BE2C (cell line): ENCODE measurements at regions not wholly inside any gene's neighbourhood (a gene's known extent, or its start where the extent isn't known, plus 50 kb on each side); places are given as distances from the start of the nearest gene placed in this dataset.
"Not testable (repeated sequence)": the region's sequence is repeated elsewhere in the genome, so short reads cannot be mapped to it uniquely, and the experiment has no call there.

Experiments used
- DNase-seq: peaks from one replicate; pipeline ENCODE4 v3.0.0-alpha.2; 2020
- H3K27me3 ChIP-seq: fragments of 250-450 bp; sonication (Bioruptor Pico); 2 replicates; pipeline ENCODE4 v1.5.1; 2020; ENCODE audit warnings: mild to moderate bottlenecking
- H3K36me3 ChIP-seq: fragments of 250-450 bp; sonication (Bioruptor Pico); 2 replicates; pipeline ENCODE4 v1.5.1; 2020; ENCODE audit warnings: mild to moderate bottlenecking
- H3K4me1 ChIP-seq: fragments of 250-450 bp; sonication (Bioruptor Pico); 2 replicates; pipeline ENCODE4 v1.5.1; 2020
- H3K4me3 ChIP-seq: 2 replicates; pipeline ENCODE4 v1.5.1; 2011; ENCODE audit warnings: low read depth, low read length
- H3K9me3 ChIP-seq: fragments of 250-450 bp; sonication (Bioruptor Pico); 2 replicates; pipeline ENCODE4 v1.5.1; 2020
- TF ChIP-seq, protein P1 (sequence below): IDR thresholded peaks from 2 replicates; pipeline ENCODE4 v1.5.1; 2012; ENCODE audit warnings: mild to moderate bottlenecking, low read depth, low read length

DNA sequence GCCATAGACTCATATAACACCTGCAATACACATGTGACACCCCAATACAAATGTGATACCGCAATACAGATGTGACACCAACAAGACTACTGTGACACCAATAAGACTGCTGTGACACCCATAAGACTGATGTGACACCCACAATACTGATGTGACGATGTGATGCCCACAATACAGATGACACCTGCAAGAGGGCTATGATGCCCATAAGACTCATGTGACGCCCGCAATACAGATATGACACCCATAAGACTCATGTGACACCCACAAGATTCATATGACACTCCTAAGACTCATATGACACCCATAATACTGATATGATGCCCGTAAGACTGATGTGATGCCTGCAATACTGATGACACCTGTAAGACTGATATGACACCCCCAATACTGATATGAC is 113.0 kb downstream of the MRPL57 start:
- Histone ChIP-seq H3K9me3 (no peaks in the 10 kb centered on the region), H3K27me3 (peaks cover 12% of the 10 kb centered on the region), H3K4me1 (no peaks in the 10 kb centered on the region), H3K36me3 (no peaks in the 10 kb centered on the region), H3K4me3 (no peak overlapping the region)
- no peak for DNase-seq
- TF ChIP-seq, protein P1, sequence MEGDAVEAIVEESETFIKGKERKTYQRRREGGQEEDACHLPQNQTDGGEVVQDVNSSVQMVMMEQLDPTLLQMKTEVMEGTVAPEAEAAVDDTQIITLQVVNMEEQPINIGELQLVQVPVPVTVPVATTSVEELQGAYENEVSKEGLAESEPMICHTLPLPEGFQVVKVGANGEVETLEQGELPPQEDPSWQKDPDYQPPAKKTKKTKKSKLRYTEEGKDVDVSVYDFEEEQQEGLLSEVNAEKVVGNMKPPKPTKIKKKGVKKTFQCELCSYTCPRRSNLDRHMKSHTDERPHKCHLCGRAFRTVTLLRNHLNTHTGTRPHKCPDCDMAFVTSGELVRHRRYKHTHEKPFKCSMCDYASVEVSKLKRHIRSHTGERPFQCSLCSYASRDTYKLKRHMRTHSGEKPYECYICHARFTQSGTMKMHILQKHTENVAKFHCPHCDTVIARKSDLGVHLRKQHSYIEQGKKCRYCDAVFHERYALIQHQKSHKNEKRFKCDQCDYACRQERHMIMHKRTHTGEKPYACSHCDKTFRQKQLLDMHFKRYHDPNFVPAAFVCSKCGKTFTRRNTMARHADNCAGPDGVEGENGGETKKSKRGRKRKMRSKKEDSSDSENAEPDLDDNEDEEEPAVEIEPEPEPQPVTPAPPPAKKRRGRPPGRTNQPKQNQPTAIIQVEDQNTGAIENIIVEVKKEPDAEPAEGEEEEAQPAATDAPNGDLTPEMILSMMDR: no peak

DNA sequence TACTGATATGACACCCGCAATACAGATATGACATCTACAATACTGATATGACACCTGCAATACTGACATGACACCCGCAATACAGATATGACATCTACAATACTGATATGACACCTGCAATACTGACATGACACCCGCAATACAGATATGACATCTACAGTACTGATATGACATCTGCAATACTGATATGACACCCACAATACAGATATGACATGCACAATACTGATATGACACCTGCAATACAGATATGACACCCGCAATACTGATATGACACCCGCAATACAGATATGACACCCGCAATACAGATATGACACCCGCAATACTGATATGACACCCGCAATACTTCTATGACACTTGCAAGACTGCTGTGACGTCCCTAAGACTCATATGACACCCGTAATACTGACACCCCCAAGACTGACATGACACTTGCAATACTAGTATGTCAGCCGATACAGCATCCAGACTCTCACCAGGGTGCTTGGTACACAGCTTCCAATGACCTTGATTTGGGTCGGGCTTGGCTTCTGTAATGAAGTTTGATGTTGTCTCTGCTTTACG is 114.1 kb downstream of the MRPL57 start:
- peaks cover 12% of the 10 kb centered on the region for H3K27me3 ChIP-seq
- DNase-seq, H3K4me1 ChIP-seq, H3K4me3 ChIP-seq, H3K36me3 ChIP-seq, H3K9me3 ChIP-seq: not testable (repeated sequence)

DNA sequence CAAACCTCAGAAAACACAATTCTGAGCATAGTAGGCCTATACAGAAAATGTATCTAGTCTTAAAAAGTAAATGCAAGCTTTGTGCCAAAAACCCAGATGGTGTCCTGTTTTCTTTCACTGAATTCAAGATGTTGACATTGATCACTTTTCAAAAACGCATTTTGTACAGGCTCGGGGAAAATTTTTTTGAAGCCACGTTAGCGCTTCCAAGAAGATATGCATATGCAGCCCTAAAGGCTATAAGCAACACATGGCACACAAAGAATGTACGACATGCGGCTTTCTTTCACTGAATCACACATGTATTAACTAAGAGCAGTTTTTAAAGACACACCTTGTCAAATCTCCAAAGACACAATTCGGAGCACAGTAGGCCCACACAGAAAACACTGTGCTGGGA is 115.4 kb downstream of the MRPL57 start:
- TF ChIP-seq, protein P1: no peak
- H3K9me3 ChIP-seq: no peaks in the 10 kb centered on the region

DNA sequence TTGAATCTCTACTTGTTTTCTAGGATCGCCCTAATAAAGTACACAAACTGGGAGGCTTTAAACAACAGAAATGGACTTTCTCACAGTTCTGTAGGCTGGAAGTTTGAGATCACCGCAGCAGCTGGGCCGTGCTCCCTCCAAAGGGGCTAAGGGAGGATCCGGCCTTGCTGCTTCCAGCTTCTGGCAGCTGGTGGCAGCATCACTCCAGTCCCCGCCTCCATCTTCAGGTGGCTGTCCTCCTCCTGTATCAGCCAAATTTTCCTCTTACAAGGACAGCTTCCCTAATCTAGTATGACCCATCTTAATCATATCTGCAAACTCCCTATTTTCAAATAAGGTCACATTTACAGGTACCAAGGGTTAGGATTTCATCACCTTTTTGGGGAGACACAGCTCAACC is 120.5 kb downstream of the MRPL57 start:
- not testable (repeated sequence) for H3K4me1 ChIP-seq, H3K9me3 ChIP-seq, H3K36me3 ChIP-seq, H3K27me3 ChIP-seq
- peak; percentile 54 for DNase-seq
- peak overlapping the region; percentile 81 for H3K4me3 ChIP-seq
- TF ChIP-seq, protein P1: peak; percentile 53

More for the DNA sequence above, 115.4 kb downstream of the MRPL57 start:
- Histone ChIP-seq H3K4me3 (no peak overlapping the region), H3K27me3 (peaks cover 12% of the 10 kb centered on the region), H3K4me1 (no peaks in the 10 kb centered on the region), H3K36me3 (no peaks in the 10 kb centered on the region)
- no peak for DNase-seq

DNA sequence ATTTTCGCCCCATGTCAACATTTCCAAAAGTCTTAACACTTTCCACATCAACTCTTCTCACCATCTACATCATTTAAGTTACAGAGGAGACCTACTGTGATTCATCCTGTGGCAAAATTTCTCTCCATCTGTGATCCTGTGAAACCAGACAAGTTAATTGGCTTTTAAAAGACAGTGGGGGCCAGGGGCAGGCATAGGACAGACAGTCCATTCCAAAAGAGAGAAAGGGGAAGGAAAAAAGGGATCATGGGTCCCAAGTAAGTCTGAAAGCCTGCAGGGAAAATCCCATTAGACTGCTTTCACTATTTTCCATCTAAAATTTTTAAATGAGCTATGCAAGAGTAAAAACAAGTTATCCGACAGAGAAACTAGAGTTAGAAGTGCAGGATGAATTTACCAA is 121.0 kb downstream of the MRPL57 start:
- H3K4me3 ChIP-seq: peak overlapping the region; percentile 81
- DNase-seq: no peak
- peaks cover 5% of the 10 kb centered on the region; the same call in 1 of the 2 replicates for H3K27me3 ChIP-seq
- no peaks in the 10 kb centered on the region for H3K9me3 ChIP-seq
- TF ChIP-seq, protein P1: no peak
- no peaks in the 10 kb centered on the region for H3K4me1 ChIP-seq
- H3K36me3 ChIP-seq: no peaks in the 10 kb centered on the region

DNA sequence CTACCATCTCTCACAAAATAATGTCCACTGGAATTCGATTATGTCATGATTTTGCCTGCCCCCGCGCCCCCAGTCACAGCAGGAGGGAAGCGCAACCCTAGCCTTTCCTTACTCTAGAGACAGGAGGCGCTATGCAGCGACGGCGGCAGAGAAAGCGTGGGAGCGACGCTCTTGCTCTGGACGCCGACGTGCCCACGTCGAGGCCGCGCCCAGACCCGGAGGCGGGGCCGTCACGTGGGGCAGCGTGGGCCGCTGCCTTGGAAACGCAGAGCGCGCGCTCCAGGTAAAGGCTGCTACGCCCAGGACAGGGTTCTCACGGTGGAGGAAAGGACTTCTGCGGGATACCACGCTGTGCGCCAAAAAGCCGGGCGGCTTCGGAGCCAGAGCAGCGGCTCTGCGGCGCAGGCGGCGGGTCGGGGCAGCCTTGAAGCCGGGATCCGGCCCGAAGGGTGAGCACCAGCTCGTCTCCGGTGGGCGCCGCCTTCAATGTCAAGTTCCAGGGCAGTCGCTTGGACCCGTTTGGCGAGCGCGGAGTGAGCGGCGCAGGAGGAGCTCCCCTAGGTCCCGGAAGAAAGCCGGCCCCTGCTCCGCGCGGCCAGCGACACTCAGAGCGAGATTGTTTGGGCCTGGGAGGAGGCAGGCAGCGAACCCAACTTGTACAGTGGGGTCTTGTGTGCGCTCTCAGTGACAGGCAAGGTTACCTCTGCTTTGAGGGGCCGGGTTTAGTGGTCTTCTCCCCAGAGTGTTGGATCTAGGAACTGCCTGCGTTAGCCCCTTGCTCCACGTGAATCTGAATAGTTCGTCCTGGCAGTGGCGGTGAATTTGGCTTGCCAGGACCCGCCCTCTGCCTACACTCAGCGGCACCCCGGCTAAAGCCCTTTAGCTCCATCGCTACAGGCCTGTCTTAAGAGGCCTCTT is 121.7 kb downstream of the MRPL57 start:
- H3K36me3 ChIP-seq: no peaks in the 10 kb centered on the region
- H3K4me3 ChIP-seq: peak overlapping the region; percentile 81
- no peaks in the 10 kb centered on the region; the same call in 1 of the 2 replicates for H3K27me3 ChIP-seq
- no peaks in the 10 kb centered on the region for H3K4me1 ChIP-seq
- peak; percentile 87 for DNase-seq
- TF ChIP-seq, protein P1: peak; percentile 82
- no peaks in the 10 kb centered on the region for H3K9me3 ChIP-seq
